ENCODE measurements at regions not wholly inside any gene's neighbourhood (a gene's known extent, or its start where the extent isn't known, plus 50 kb on each side); places are given as distances from the start of the nearest gene placed in this dataset.
"Not testable (repeated sequence)": the region's sequence is repeated elsewhere in the genome, so short reads cannot be mapped to it uniquely, and the experiment has no call there.

GRCh38 chr11:67884761-67885558 is 118.9 kb downstream of the UNC93B1 start:
- DNase-seq (ENCODE audit: low read depth); H3K4me3 ChIP-seq (ENCODE audit: low read depth, low read length): not testable (repeated sequence)

GRCh38 chr11:67884073-67884757 is 119.7 kb downstream of the UNC93B1 start:
- H3K27me3 ChIP-seq (ENCODE audit: control insufficient read depth, insufficient read depth, low read length); H3K4me3 ChIP-seq (ENCODE audit: low read depth, low read length); FAIRE-seq; DNase-seq (ENCODE audit: low read depth); H3K36me3 ChIP-seq (ENCODE audit: control insufficient read depth, insufficient read depth, low read length): not testable (repeated sequence)

More at GRCh38 chr11:67884761-67885558, 118.9 kb downstream of the UNC93B1 start:
- not testable (repeated sequence) for FAIRE-seq; H3K27me3 ChIP-seq (ENCODE audit: control insufficient read depth, insufficient read depth, low read length); H3K36me3 ChIP-seq (ENCODE audit: control insufficient read depth, insufficient read depth, low read length)

- not testable (repeated sequence) for H3K36me3 ChIP-seq (ENCODE audit: control insufficient read depth, insufficient read depth, low read length); FAIRE-seq; DNase-seq (ENCODE audit: low read depth); H3K27me3 ChIP-seq (ENCODE audit: control insufficient read depth, insufficient read depth, low read length); H3K4me3 ChIP-seq (ENCODE audit: low read depth, low read length)
These were observed 121.6 kb downstream of the UNC93B1 start for GRCh38 chr11:67882304-67882703.

GRCh38 chr11:67881836-67882235 is 122.1 kb downstream of the UNC93B1 start:
- not testable (repeated sequence) for FAIRE-seq; H3K36me3 ChIP-seq (ENCODE audit: control insufficient read depth, insufficient read depth, low read length); DNase-seq (ENCODE audit: low read depth); H3K27me3 ChIP-seq (ENCODE audit: control insufficient read depth, insufficient read depth, low read length); H3K4me3 ChIP-seq (ENCODE audit: low read depth, low read length)

- FAIRE-seq; H3K27me3 ChIP-seq (ENCODE audit: control insufficient read depth, insufficient read depth, low read length); DNase-seq (ENCODE audit: low read depth); H3K36me3 ChIP-seq (ENCODE audit: control insufficient read depth, insufficient read depth, low read length); H3K4me3 ChIP-seq (ENCODE audit: low read depth, low read length): not testable (repeated sequence)
These were observed 123.2 kb downstream of the UNC93B1 start for GRCh38 chr11:67880594-67881196.

GRCh38 chr11:67878666-67879065 is 125.2 kb downstream of the UNC93B1 start:
- not testable (repeated sequence) for H3K27me3 ChIP-seq (ENCODE audit: control insufficient read depth, insufficient read depth, low read length); FAIRE-seq

GRCh38 chr11:67877316-67877715 is 126.6 kb downstream of the UNC93B1 start:
- H3K4me3 ChIP-seq (ENCODE audit: low read depth, low read length); H3K27me3 ChIP-seq (ENCODE audit: control insufficient read depth, insufficient read depth, low read length); DNase-seq (ENCODE audit: low read depth); FAIRE-seq; H3K36me3 ChIP-seq (ENCODE audit: control insufficient read depth, insufficient read depth, low read length): not testable (repeated sequence)

More at GRCh38 chr11:67878666-67879065, 125.2 kb downstream of the UNC93B1 start:
- DNase-seq (ENCODE audit: low read depth); H3K36me3 ChIP-seq (ENCODE audit: control insufficient read depth, insufficient read depth, low read length); H3K4me3 ChIP-seq (ENCODE audit: low read depth, low read length): not testable (repeated sequence)

- not testable (repeated sequence) for H3K36me3 ChIP-seq (ENCODE audit: control insufficient read depth, insufficient read depth, low read length); FAIRE-seq; DNase-seq (ENCODE audit: low read depth); H3K27me3 ChIP-seq (ENCODE audit: control insufficient read depth, insufficient read depth, low read length); H3K4me3 ChIP-seq (ENCODE audit: low read depth, low read length)
These were observed 130.7 kb downstream of the UNC93B1 start for GRCh38 chr11:67873223-67873622.

- not testable (repeated sequence) for FAIRE-seq; DNase-seq (ENCODE audit: low read depth); H3K27me3 ChIP-seq (ENCODE audit: control insufficient read depth, insufficient read depth, low read length)
These were observed 132.7 kb downstream of the UNC93B1 start for GRCh38 chr11:67871168-67871567.

GRCh38 chr11:67862896-67863295 is 141.0 kb downstream of the UNC93B1 start:
- not testable (repeated sequence) for H3K36me3 ChIP-seq (ENCODE audit: control insufficient read depth, insufficient read depth, low read length); H3K4me3 ChIP-seq (ENCODE audit: low read depth, low read length); DNase-seq (ENCODE audit: low read depth); H3K27me3 ChIP-seq (ENCODE audit: control insufficient read depth, insufficient read depth, low read length); FAIRE-seq

More at GRCh38 chr11:67871168-67871567, 132.7 kb downstream of the UNC93B1 start:
- not testable (repeated sequence) for H3K36me3 ChIP-seq (ENCODE audit: control insufficient read depth, insufficient read depth, low read length); H3K4me3 ChIP-seq (ENCODE audit: low read depth, low read length)

GRCh38 chr11:67859513-67860161 is 144.3 kb downstream of the UNC93B1 start:
- H3K36me3 ChIP-seq (ENCODE audit: control insufficient read depth, insufficient read depth, low read length); FAIRE-seq; H3K4me3 ChIP-seq (ENCODE audit: low read depth, low read length); H3K27me3 ChIP-seq (ENCODE audit: control insufficient read depth, insufficient read depth, low read length): not testable (repeated sequence)
- DNase-seq (ENCODE audit: low read depth), result peak; percentile 9

GRCh38 chr11:67850747-67851146 is 153.2 kb downstream of the UNC93B1 start:
- FAIRE-seq; DNase-seq (ENCODE audit: low read depth); H3K4me3 ChIP-seq (ENCODE audit: low read depth, low read length); H3K36me3 ChIP-seq (ENCODE audit: control insufficient read depth, insufficient read depth, low read length); H3K27me3 ChIP-seq (ENCODE audit: control insufficient read depth, insufficient read depth, low read length): not testable (repeated sequence)

- peak; percentile 7 for DNase-seq (ENCODE audit: low read depth)
- not testable (repeated sequence) for FAIRE-seq; H3K27me3 ChIP-seq (ENCODE audit: control insufficient read depth, insufficient read depth, low read length); H3K36me3 ChIP-seq (ENCODE audit: control insufficient read depth, insufficient read depth, low read length); H3K4me3 ChIP-seq (ENCODE audit: low read depth, low read length)
These were observed 154.1 kb downstream of the UNC93B1 start for GRCh38 chr11:67849766-67850165.
